Stimulated activated CD8-positive, alpha-beta memory T cell treated with anti-CD3 and anti-CD28 coated beads, Interleukin-12 subunit alpha, Interleukin-12 subunit beta, amount 100 ng/mL, for 24 hours (primary cell): ENCODE measurements at regions not wholly inside any gene's neighbourhood (a gene's known extent, or its start where the extent isn't known, plus 50 kb on each side); places are given as distances from the start of the nearest gene placed in this dataset.

Experiments
- DNase-seq: peaks from one replicate; pipeline ENCODE4 v3.0.0-alpha.2; 2020; ENCODE audit errors: extremely low read depth

GRCh38 chr5:74028406-74028805 lies 402.4 kb downstream of the ARHGEF28 start:
- DNase-seq: no peak

- DNase-seq: no peak
Observed at GRCh38 chr5:74027732-74028338, 401.8 kb downstream of the ARHGEF28 start.

- DNase-seq: no peak
Observed at GRCh38 chr5:74026310-74026709, 400.3 kb downstream of the ARHGEF28 start.

GRCh38 chr5:74021126-74021525 lies 395.1 kb downstream of the ARHGEF28 start:
- no peak for DNase-seq

GRCh38 chr5:74020503-74020902 lies 394.5 kb downstream of the ARHGEF28 start:
- DNase-seq: no peak

GRCh38 chr5:74019923-74020322 lies 393.9 kb downstream of the ARHGEF28 start:
- no peak for DNase-seq

GRCh38 chr5:74017786-74018211 lies 391.8 kb downstream of the ARHGEF28 start:
- no peak for DNase-seq

GRCh38 chr5:74017112-74017511 lies 391.1 kb downstream of the ARHGEF28 start:
- no peak for DNase-seq

GRCh38 chr5:74016373-74016772 lies 390.4 kb downstream of the ARHGEF28 start:
- DNase-seq: no peak

- DNase-seq: no peak
Observed at GRCh38 chr5:74015716-74016115, 389.7 kb downstream of the ARHGEF28 start.

GRCh38 chr5:74013222-74013621 lies 387.2 kb downstream of the ARHGEF28 start:
- DNase-seq: no peak

- no peak for DNase-seq
Observed at GRCh38 chr5:74009502-74009901, 383.5 kb downstream of the ARHGEF28 start.

GRCh38 chr5:74007193-74007592 lies 381.2 kb downstream of the ARHGEF28 start:
- no peak for DNase-seq

GRCh38 chr5:73999297-73999696 lies 373.3 kb downstream of the ARHGEF28 start:
- no peak for DNase-seq

GRCh38 chr5:73998489-73998888 lies 372.5 kb downstream of the ARHGEF28 start:
- DNase-seq: no peak

GRCh38 chr5:73997960-73998359 lies 372.0 kb downstream of the ARHGEF28 start:
- DNase-seq: no peak

GRCh38 chr5:73996151-73996755 lies 370.3 kb downstream of the ARHGEF28 start:
- no peak for DNase-seq

GRCh38 chr5:73994963-73995362 lies 369.0 kb downstream of the ARHGEF28 start:
- no peak for DNase-seq
